ENCODE measurements at regions not wholly inside any gene's neighbourhood (a gene's known extent, or its start where the extent isn't known, plus 50 kb on each side); places are given as distances from the start of the nearest gene placed in this dataset.

GRCh38 chr1:233796146-233796783, 108.2 kb upstream of the SLC35F3 start:
- no peak overlapping the region for H3K4me3 ChIP-seq
- no peak for TF ChIP-seq CTCF (IDR thresholded peaks at IDR 0.05; ENCODE audit: borderline replicate concordance)
- peaks cover 7% of the 10 kb centered on the region for H3K27me3 ChIP-seq (ENCODE audit: low read depth)
- H3K9me3 ChIP-seq (replicated peaks), result peaks cover 30% of the 10 kb centered on the region
- H3K36me3 ChIP-seq, result no peaks in the 10 kb centered on the region
- H3K4me1 ChIP-seq, result no peaks in the 10 kb centered on the region
- no peak for DNase-seq
- intact Hi-C loops (cut with micrococcal nuclease), result loop anchor here (10.0 kb wide), 1 partner anchor 351 kb away; no protein-coding TSS in a partner anchor
- no peak overlapping the region for H3K27ac ChIP-seq (replicated peaks)

- Histone ChIP-seq H3K27me3 (ENCODE audit: low read depth) (peaks cover 7% of the 10 kb centered on the region), H3K9me3 (replicated peaks) (peaks cover 33% of the 10 kb centered on the region), H3K27ac (replicated peaks) (no peak overlapping the region), H3K4me3 (no peak overlapping the region), H3K4me1 (no peaks in the 10 kb centered on the region), H3K36me3 (no peaks in the 10 kb centered on the region)
- DNase-seq, result no peak
- TF ChIP-seq CTCF (IDR thresholded peaks at IDR 0.05; ENCODE audit: borderline replicate concordance), result no peak
- intact Hi-C loops (cut with micrococcal nuclease), result no loop called here
Observed at GRCh38 chr1:233802611-233803010, 101.9 kb upstream of the SLC35F3 start.

GRCh38 chr1:233805786-233806185, 98.7 kb upstream of the SLC35F3 start:
- Histone ChIP-seq H3K27ac (replicated peaks) (no peak overlapping the region), H3K4me1 (no peaks in the 10 kb centered on the region), H3K9me3 (replicated peaks) (peaks cover 20% of the 10 kb centered on the region), H3K27me3 (ENCODE audit: low read depth) (peaks cover 8% of the 10 kb centered on the region), H3K4me3 (no peak overlapping the region), H3K36me3 (no peaks in the 10 kb centered on the region)
- no peak for DNase-seq
- TF ChIP-seq CTCF (IDR thresholded peaks at IDR 0.05; ENCODE audit: borderline replicate concordance), result no peak
- intact Hi-C loops (cut with micrococcal nuclease), result no loop called here

GRCh38 chr1:233815357-233815756, 89.1 kb upstream of the SLC35F3 start:
- Histone ChIP-seq H3K27ac (replicated peaks) (no peak overlapping the region), H3K27me3 (ENCODE audit: low read depth) (peaks cover 41% of the 10 kb centered on the region), H3K4me3 (no peak overlapping the region), H3K4me1 (no peaks in the 10 kb centered on the region), H3K36me3 (no peaks in the 10 kb centered on the region), H3K9me3 (replicated peaks) (no peaks in the 10 kb centered on the region)
- no peak for TF ChIP-seq CTCF (IDR thresholded peaks at IDR 0.05; ENCODE audit: borderline replicate concordance)
- intact Hi-C loops (cut with micrococcal nuclease), result no loop called here
- DNase-seq, result no peak

- Histone ChIP-seq H3K36me3 (no peaks in the 10 kb centered on the region), H3K9me3 (replicated peaks) (no peaks in the 10 kb centered on the region), H3K4me1 (no peaks in the 10 kb centered on the region), H3K27me3 (ENCODE audit: low read depth) (peaks cover 36% of the 10 kb centered on the region), H3K4me3 (no peak overlapping the region), H3K27ac (replicated peaks) (no peak overlapping the region)
- no peak for TF ChIP-seq CTCF (IDR thresholded peaks at IDR 0.05; ENCODE audit: borderline replicate concordance)
- DNase-seq, result no peak
- intact Hi-C loops (cut with micrococcal nuclease), result no loop called here
Observed at GRCh38 chr1:233815865-233816264, 88.6 kb upstream of the SLC35F3 start.
